Eye (tissue), 1 donor: ENCODE measurements at regions not wholly inside any gene's neighbourhood (a gene's known extent, or its start where the extent isn't known, plus 50 kb on each side); places are given as distances from the start of the nearest gene placed in this dataset.

ENCODE experiments used
- DNase-seq: peaks from one replicate; pipeline ENCODE4 v3.0.0-alpha.2; 2015

- no peak for DNase-seq
These were observed 121.9 kb upstream of the ARHGEF3 start for GRCh38 chr3:56923526-56924224.

GRCh38 chr3:56921573-56922453 is 120.1 kb upstream of the ARHGEF3 start:
- DNase-seq = no peak

GRCh38 chr3:56919797-56920195 is 118.0 kb upstream of the ARHGEF3 start:
- DNase-seq = no peak

- DNase-seq = no peak
These were observed 117.5 kb upstream of the ARHGEF3 start for GRCh38 chr3:56919137-56919796.

GRCh38 chr3:56918111-56918568 is 116.4 kb upstream of the ARHGEF3 start:
- DNase-seq = no peak

GRCh38 chr3:56917361-56918110 is 115.8 kb upstream of the ARHGEF3 start:
- no peak for DNase-seq

GRCh38 chr3:56916716-56917360 is 115.1 kb upstream of the ARHGEF3 start:
- DNase-seq = no peak

GRCh38 chr3:56915966-56916586 is 114.3 kb upstream of the ARHGEF3 start:
- peak; percentile 73 for DNase-seq

- DNase-seq = no peak
These were observed 112.9 kb upstream of the ARHGEF3 start for GRCh38 chr3:56914646-56915045.

- no peak for DNase-seq
These were observed 109.6 kb upstream of the ARHGEF3 start for GRCh38 chr3:56911363-56911762.

GRCh38 chr3:56909349-56909748 is 107.6 kb upstream of the ARHGEF3 start:
- DNase-seq = no peak

- DNase-seq = no peak
These were observed 106.3 kb upstream of the ARHGEF3 start for GRCh38 chr3:56908004-56908403.

- no peak for DNase-seq
These were observed 102.9 kb upstream of the ARHGEF3 start for GRCh38 chr3:56904552-56905215.

- DNase-seq = no peak
These were observed 101.6 kb upstream of the ARHGEF3 start for GRCh38 chr3:56903231-56903782.

GRCh38 chr3:56902468-56903160 is 100.9 kb upstream of the ARHGEF3 start:
- no peak for DNase-seq

GRCh38 chr3:56900801-56901200 is 99.1 kb upstream of the ARHGEF3 start:
- no peak for DNase-seq

GRCh38 chr3:56899851-56900250 is 98.1 kb upstream of the ARHGEF3 start:
- DNase-seq = no peak

- no peak for DNase-seq
These were observed 97.3 kb upstream of the ARHGEF3 start for GRCh38 chr3:56899078-56899477.

GRCh38 chr3:56896357-56896756 is 94.6 kb upstream of the ARHGEF3 start:
- no peak for DNase-seq

GRCh38 chr3:56894881-56895431 is 93.2 kb upstream of the ARHGEF3 start:
- no peak for DNase-seq
